ENCODE measurements at regions not wholly inside any gene's neighbourhood (a gene's known extent, or its start where the extent isn't known, plus 50 kb on each side); places are given as distances from the start of the nearest gene placed in this dataset.

- no peak for DNase-seq (ENCODE audit: low spot score)
These were observed 126.8 kb upstream of the RAG2 start for GRCh38 chr11:36724742-36725385.

- no peak for DNase-seq (ENCODE audit: low spot score)
These were observed 124.4 kb upstream of the RAG2 start for GRCh38 chr11:36722421-36722820.

- no peak for DNase-seq (ENCODE audit: low spot score)
These were observed 121.5 kb upstream of the RAG2 start for GRCh38 chr11:36719358-36720107.

- DNase-seq (ENCODE audit: low spot score), result no peak
These were observed 120.4 kb upstream of the RAG2 start for GRCh38 chr11:36718451-36718850.

GRCh38 chr11:36713715-36714114 lies 115.7 kb upstream of the RAG2 start:
- no peak for DNase-seq (ENCODE audit: low spot score)

GRCh38 chr11:36711104-36711825 lies 113.2 kb upstream of the RAG2 start:
- no peak for DNase-seq (ENCODE audit: low spot score)

All from ecto neural progenitor cell (in vitro differentiated cells).